GM19025 (cell line): ENCODE measurements at regions not wholly inside any gene's neighbourhood (a gene's known extent, or its start where the extent isn't known, plus 50 kb on each side); places are given as distances from the start of the nearest gene placed in this dataset.
"Not testable (repeated sequence)": the region's sequence is repeated elsewhere in the genome, so short reads cannot be mapped to it uniquely, and the experiment has no call there.

Source experiments
- ATAC-seq: cut with Tn5 transposase; IDR thresholded peaks from one replicate; pipeline ENCODE4 v1.9.1; 2021; ENCODE audit warnings: mild to moderate bottlenecking, low read depth, moderate library complexity; ENCODE audit not compliant: unreplicated experiment

GRCh38 chr3:24545887-24546286, 51.2 kb upstream of the THRB start:
- no peak for ATAC-seq

- ATAC-seq: no peak
These were observed 53.6 kb upstream of the THRB start for GRCh38 chr3:24548278-24548677.

GRCh38 chr3:24550588-24550987, 55.9 kb upstream of the THRB start:
- no peak for ATAC-seq

GRCh38 chr3:24551626-24552025, 57.0 kb upstream of the THRB start:
- ATAC-seq: no peak

GRCh38 chr3:24562895-24563294, 68.2 kb upstream of the THRB start:
- peak; percentile 70 for ATAC-seq

- no peak for ATAC-seq
These were observed 70.4 kb upstream of the THRB start for GRCh38 chr3:24565053-24565452.

- ATAC-seq: no peak
These were observed 71.0 kb upstream of the THRB start for GRCh38 chr3:24565656-24566055.

GRCh38 chr3:24566927-24567326, 72.3 kb upstream of the THRB start:
- no peak for ATAC-seq

- ATAC-seq: not testable (repeated sequence)
These were observed 77.8 kb upstream of the THRB start for GRCh38 chr3:24572409-24572808.

- no peak for ATAC-seq
These were observed 78.9 kb upstream of the THRB start for GRCh38 chr3:24573576-24573975.

- no peak for ATAC-seq
These were observed 83.7 kb upstream of the THRB start for GRCh38 chr3:24578324-24578723.

- no peak for ATAC-seq
These were observed 84.3 kb upstream of the THRB start for GRCh38 chr3:24578951-24579421.

- no peak for ATAC-seq
These were observed 88.1 kb upstream of the THRB start for GRCh38 chr3:24582431-24583403.

GRCh38 chr3:24586920-24587319, 92.3 kb upstream of the THRB start:
- ATAC-seq: no peak

- no peak for ATAC-seq
These were observed 94.2 kb upstream of the THRB start for GRCh38 chr3:24588629-24589512.

GRCh38 chr3:24589513-24589851, 94.8 kb upstream of the THRB start:
- no peak for ATAC-seq

GRCh38 chr3:24589931-24590880, 95.6 kb upstream of the THRB start:
- ATAC-seq: no peak

GRCh38 chr3:24591191-24591590, 96.5 kb upstream of the THRB start:
- no peak for ATAC-seq

- no peak for ATAC-seq
These were observed 97.3 kb upstream of the THRB start for GRCh38 chr3:24591661-24592555.
